ENCODE measurements at regions not wholly inside any gene's neighbourhood (a gene's known extent, or its start where the extent isn't known, plus 50 kb on each side); places are given as distances from the start of the nearest gene placed in this dataset.

GRCh38 chr4:24689212-24689611 lies 104.9 kb upstream of the DHX15 start:
- TF ChIP-seq EZH2 (IDR thresholded peaks at IDR 0.05; ENCODE audit: borderline replicate concordance, low read depth, low read length, severe bottlenecking) (no peak), JUN (IDR thresholded peaks at IDR 0.05; ENCODE audit: borderline replicate concordance, insufficient read depth, insufficient read length, low read depth) (no peak), CTCF (IDR thresholded peaks at IDR 0.05; ENCODE audit: extremely low read depth in 1 of 2, insufficient read depth in 1 of 2, low read depth in 1 of 2, low read length in 2 of 2) (no peak), POLR2AphosphoS5 (IDR thresholded peaks at IDR 0.05; ENCODE audit: insufficient read depth, low read depth, low read length) (no peak), POLR2A (IDR thresholded peaks at IDR 0.05; ENCODE audit: low read depth, low read length) (no peak), MYC (IDR thresholded peaks at IDR 0.05; ENCODE audit: low read depth, low read length) (no peak), MAX (IDR thresholded peaks at IDR 0.05; ENCODE audit: insufficient read depth, insufficient read length) (no peak), FOS (IDR thresholded peaks at IDR 0.05; ENCODE audit: borderline replicate concordance, insufficient read depth, low read length) (no peak), GATA2 (IDR thresholded peaks at IDR 0.05; ENCODE audit: insufficient read depth, insufficient read length, low read depth, low read length) (no peak)

All from endothelial cell of umbilical vein (primary cell).